Fibroblast of mammary gland (primary cell): ENCODE measurements at regions not wholly inside any gene's neighbourhood (a gene's known extent, or its start where the extent isn't known, plus 50 kb on each side); places are given as distances from the start of the nearest gene placed in this dataset.

Experiments used
- DNase-seq: peaks from one replicate; pipeline ENCODE4 v3.0.0-alpha.2; 2010; ENCODE audit warnings: low read depth
- H3K4me3 ChIP-seq: 2 replicates; pipeline ENCODE4 v1.5.1; 2011; ENCODE audit warnings: low read depth, mild to moderate bottlenecking, low read length, moderate library complexity; ENCODE audit not compliant: control insufficient read depth
- CTCF ChIP-seq: conservative IDR thresholded peaks from 2 replicates; pipeline ENCODE4 v1.5.1; 2011; ENCODE audit warnings: low read depth, low read length, inconsistent platforms; ENCODE audit not compliant: control insufficient read depth, insufficient read depth

GRCh38 chr7:35370687-35371086, 116.8 kb upstream of the TBX20 start:
- DNase-seq: no peak
- TF ChIP-seq CTCF: no peak
- H3K4me3 ChIP-seq: no peak overlapping the region

GRCh38 chr7:35366167-35367155, 112.6 kb upstream of the TBX20 start:
- no peak for DNase-seq
- no peak for TF ChIP-seq CTCF
- no peak overlapping the region for H3K4me3 ChIP-seq

GRCh38 chr7:35365523-35365922, 111.6 kb upstream of the TBX20 start:
- DNase-seq: no peak
- no peak for TF ChIP-seq CTCF
- H3K4me3 ChIP-seq: no peak overlapping the region

- DNase-seq: no peak
- H3K4me3 ChIP-seq: no peak overlapping the region
- no peak for TF ChIP-seq CTCF
Measured at GRCh38 chr7:35362341-35362740, 108.4 kb upstream of the TBX20 start.

- TF ChIP-seq CTCF: no peak
- H3K4me3 ChIP-seq: no peak overlapping the region
- DNase-seq: no peak
Measured at GRCh38 chr7:35359423-35359822, 105.5 kb upstream of the TBX20 start.

- DNase-seq: no peak
- no peak for TF ChIP-seq CTCF
- H3K4me3 ChIP-seq: no peak overlapping the region
Measured at GRCh38 chr7:35356495-35356894, 102.6 kb upstream of the TBX20 start.

GRCh38 chr7:35355911-35356310, 102.0 kb upstream of the TBX20 start:
- H3K4me3 ChIP-seq: no peak overlapping the region
- TF ChIP-seq CTCF: no peak
- DNase-seq: no peak
